NCI-H2196 treated with DMSO at 0.1 percent for 48 hours (cell line): ENCODE measurements at regions not wholly inside any gene's neighbourhood (a gene's known extent, or its start where the extent isn't known, plus 50 kb on each side); places are given as distances from the start of the nearest gene placed in this dataset.
"Not testable (repeated sequence)": the region's sequence is repeated elsewhere in the genome, so short reads cannot be mapped to it uniquely, and the experiment has no call there.

Experiments
- DNase-seq: peaks from one replicate; lab custom pipeline; 2025; ENCODE audit not compliant: unreplicated experiment; lab: John Stamatoyannopoulos, UW

DNA sequence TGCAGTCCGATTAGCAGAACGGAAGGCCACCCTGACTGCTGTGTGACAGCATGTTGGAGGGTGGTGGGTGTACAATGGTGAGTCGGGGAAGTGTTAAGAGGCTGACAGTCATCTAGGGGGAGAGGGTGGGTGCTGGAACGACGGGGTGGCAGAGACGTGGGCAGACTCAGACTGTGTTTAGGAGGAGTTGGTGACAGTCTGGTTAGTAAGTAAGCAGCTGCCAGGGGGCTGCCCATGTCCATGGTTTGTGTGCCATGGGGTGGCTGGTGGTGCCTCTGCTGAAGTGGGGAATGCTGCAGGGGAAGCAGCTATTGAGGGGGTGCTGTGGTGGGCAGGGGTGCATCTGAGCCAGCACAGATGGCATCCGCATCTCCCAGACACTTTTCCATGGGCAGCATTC lies 51.3 kb upstream of the BOD1 start:
- DNase-seq = no peak

DNA sequence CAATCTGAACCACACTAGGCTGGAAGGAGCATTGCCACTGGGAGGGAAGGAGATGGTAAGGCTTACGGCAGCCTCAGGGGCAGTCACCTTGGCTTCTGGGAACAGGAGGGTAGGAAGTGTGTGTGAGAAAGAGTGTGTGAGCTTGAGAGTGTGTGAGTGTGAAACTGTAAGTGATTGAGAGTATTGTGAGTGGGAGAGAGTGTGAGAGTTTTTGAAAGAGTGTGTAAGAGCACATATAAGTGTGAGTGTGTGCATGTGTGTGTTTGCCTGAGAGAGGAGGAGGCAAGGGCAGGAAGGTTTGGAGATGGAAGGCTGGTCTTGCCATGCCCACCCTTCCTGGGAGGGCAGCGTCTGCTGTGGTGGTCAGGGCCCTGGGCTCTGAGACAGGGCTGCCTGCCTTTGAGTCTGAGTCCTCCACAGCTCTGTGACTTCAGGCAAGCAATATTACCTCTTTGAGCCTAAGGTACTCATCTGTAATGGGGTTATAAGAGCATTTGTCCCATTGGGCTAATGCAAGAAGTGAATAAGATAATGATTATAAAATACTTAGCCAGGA lies 51.9 kb upstream of the BOD1 start:
- DNase-seq = no peak

DNA sequence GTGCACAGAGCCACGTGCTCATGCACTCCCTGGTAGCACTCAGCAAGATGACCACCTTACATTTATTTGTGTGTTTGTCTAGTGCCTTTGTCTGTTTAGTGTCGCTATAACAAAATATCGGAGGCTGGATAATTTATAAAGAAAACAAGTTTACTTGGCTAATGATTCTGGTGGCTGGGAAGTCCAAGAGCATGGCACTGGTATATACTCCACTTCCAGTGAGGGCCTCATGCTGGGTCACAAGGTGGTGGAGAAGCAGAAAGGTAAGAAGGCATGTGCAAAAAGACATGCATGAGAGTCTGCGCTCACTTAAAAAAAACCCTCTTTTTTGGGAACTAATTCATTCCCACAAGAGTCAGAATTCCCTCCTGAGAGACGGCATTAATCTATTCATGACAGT lies 52.5 kb upstream of the BOD1 start:
- no peak for DNase-seq

DNA sequence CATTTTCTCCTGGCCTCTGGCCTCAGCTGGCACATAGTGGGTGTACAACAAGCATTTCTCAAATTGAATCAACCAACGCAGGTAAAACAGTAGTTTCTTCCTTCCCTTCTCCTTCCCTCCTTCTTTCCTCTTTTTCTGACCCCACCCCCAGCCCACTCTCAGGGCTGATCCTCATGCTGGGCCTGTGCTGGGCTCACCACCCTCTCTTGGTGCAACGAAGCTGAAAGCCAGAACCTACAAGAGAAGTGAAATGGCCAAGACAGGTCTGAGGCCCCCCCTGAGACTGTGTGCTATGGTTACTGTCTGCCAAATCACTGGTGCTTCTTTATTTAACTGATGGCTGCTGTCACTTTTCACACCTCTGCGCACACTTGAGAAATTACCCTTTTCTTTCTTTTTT lies 53.0 kb upstream of the BOD1 start:
- no peak for DNase-seq

DNA sequence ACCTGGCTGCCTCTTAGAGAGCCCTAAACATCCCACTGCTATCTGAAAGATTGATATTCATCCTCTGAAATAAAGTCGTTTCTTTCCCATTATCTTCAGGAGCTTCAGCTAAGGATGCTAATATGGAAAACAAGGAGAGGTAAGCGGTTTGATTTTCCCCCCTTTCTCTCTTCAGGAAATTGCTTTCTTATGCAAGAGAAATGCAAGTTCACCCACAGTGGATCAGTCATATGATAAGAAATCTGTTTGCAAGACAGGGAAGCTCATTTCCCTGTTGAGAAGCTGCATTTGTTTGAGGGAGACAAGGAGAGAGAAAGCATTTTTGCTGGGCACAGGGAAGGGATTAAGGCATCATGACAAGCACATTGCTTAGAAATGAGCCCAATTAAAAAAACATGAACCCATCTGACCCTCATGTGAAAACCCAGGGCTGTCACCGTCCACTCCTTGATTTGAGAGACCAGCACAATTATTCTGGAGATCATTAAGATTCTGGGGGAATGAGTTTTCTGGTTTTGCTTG lies 53.7 kb upstream of the BOD1 start:
- no peak for DNase-seq

DNA sequence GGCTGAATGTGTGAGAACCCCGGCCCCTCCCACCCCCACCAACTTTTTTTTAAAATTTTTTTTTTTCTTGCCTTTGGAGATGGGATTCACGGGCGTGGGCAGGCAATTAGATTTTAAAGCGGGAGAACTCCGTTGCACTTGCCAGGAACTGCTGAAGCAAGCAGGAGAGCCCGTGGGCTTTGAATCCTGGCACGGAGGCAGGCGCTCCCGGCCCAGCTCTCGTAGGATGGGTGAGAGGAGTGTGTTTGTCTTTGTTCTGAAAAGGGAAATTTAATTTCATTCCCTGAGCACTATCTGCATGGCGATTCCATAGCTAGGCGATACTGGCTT lies 54.3 kb upstream of the BOD1 start:
- DNase-seq = no peak

DNA sequence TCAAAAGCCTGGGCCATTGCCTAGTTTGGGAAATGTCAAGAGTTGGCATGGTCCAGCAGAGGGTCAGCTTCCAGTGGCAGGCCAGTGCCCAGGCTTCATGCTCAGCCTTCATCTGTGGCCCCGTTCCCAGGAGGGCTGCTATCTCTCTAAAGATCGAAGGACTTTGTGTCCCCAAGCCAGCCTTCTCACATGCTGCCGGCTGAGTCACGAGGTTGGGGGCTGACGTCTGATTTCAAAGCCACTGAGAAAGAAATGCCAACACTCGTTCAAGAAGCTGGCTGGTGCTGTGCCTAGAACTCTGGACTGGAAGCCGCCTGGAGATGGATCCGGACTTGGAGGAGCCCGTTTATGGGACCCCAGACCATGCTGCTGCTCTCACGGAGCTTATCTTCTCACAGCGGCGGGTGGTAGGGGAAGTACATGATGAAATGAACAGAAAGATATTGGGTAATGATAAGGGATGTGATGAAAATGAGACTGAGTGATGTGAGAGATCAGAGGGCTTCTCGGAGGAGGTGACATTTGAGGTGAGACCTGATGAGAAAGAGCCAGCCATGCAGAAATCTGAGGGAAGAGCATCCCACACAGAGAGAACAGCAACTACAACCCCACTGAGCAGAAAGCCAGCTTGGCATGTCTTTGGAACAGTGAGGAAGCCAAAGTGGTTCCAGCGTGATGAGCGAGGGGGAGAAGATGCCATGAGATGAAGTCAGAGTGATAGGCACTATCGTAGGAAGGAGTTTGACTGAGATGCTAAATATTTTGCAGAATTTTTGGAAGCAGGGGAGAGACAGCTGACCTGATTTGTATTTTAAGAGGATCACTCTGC lies 54.9 kb upstream of the BOD1 start:
- no peak for DNase-seq

DNA sequence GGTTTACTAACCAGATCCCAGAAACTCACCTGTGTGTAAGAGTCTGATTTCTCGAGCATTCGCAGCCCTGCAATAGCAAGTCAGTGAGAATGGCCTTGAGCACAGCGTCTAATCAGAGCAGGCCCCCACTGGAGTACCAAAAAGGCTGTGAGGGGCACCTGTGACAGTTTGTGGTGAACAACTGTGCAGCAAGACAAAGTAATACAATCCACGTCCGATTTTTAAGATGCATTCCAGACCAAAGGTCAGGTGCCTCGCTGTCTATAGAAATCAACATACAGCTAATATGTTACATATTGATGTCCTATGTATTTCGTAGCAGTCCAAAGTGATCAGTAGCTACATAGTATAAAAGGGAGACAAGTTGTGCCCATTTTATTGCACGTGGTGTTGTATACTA lies 55.7 kb upstream of the BOD1 start:
- DNase-seq = no peak

DNA sequence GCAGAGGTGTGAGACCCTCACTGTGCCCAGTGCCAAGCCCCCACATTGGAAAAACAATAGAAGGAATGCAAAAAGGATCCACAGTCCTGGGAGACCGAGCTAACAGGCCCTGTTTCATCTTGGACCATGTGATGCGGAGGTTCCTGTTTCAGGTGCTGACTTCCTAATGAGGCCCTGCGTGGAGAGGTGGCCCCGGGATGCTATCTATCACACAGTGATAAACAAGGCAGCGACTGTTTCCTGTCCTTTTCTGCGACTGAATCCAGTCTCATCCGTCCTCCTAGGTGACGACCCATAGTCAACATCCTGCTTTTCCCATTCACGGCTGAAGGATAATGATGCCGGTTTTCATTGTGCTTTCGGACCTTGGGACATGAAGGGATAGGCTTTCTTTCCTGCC lies 56.4 kb upstream of the BOD1 start:
- no peak for DNase-seq

DNA sequence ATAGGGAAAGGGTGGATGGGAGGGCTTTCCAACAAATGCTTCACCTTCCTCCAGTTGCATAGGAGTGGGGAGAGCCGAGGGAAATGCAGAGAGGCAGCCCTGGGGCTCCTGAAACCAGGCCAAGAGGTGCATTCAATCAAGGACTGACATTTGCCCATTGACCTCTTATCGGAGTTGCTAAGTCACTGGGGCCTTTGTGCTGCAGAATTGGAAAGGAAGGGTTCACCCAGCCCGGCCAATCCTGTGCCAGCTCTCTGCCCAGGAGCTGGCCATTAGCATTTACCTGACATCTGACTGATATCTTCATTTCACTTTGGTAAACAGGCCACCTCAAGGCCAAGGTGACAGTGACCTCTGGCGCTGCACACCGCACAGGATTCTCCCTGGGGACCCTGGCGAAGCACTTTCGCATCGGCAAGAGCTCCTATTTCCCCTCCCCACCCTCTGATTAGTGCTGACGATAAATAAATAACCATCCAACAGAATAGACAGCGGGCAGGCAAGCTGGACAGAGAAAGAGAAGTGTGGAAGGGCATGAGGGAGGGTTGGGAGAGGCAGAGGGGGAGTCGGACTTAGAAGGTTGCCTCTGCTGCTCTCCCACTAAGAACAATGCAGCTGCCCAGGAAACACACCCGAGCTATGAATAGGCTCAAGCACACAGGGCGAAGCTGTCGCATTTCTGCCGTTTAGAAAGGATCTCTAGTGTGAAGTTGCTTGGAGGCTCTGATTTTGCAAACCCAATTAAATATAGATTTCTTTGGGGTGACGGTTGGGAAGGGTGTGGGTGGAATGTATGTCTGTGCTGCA lies 57.0 kb upstream of the BOD1 start:
- DNase-seq = no peak

DNA sequence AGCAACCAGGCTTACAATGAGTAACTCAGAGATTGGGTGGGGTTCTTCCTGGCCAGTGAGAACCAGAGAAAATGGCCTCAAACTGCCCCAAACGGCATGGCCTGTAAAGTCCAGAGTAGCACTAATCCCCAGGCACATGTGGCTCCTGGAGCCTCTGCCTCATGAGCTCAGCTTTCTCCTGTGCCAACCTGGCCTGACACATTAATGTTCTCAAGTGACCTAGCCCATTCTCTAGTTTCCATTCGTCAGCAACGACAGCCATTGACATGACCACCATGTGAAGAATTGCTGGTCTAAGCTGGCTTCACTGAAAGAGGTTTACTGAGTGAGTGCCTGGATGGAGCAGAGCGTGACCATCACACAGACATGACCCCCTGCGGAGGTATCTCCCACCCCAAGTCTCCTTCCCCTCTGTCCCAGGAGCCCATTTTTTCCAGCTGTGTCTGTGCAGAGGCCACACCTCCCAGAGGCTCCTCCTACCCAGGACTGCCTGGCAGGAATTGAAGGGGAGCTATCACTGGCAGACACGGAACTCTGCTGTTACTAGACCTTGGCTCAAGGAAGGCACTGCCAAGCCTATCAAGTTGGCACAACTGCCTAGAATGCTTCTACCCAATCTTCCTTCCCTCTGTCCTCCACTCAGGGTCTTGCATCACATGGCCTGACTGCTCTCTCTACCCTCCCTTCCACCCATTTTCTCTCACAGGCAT lies 59.0 kb upstream of the BOD1 start:
- DNase-seq = no peak

DNA sequence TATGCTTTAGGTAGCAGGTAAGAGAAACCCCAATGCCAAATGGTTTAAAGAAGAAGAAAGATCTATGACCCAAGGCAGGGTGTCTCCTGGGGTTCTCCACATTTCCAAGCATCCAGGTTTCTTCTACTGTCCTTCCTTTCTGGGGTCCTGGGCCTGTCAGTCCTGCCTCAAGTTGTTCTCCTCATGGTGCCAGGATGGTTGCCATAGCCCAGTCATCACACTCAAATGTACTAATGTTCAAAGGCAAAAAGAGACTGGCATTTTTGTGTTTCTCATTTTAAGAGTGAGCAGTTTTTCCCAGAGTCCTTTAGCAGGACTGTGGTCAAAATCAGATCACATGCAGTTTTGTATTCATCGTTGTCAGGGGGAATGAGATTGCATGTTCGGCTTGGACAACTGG lies 59.9 kb upstream of the BOD1 start:
- DNase-seq = no peak

DNA sequence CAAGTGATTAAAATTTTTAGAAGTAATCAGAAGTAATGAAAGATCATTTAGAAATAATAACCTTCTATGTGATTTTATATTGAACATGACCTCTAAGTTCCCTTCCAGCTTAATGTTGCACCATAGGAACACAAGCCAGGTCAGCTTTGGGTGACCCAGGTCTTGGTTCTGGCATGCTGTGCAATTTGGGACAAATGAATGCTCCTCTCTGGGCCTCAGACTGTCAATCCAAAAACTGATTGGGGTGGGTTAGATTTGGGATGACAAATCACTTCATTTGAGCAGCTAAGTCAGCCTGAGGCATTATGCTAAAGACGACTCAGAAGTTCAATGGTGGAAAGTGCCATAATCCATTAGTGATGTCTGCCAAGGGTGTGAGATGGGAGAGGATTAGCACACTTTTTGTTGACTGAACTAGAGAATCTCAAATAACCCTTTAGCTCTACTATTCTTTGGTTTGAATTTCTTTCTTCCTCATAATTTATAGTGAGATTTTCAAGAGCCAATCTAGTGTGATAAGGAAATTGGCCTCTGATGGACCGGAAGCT lies 60.7 kb upstream of the BOD1 start:
- DNase-seq = no peak

DNA sequence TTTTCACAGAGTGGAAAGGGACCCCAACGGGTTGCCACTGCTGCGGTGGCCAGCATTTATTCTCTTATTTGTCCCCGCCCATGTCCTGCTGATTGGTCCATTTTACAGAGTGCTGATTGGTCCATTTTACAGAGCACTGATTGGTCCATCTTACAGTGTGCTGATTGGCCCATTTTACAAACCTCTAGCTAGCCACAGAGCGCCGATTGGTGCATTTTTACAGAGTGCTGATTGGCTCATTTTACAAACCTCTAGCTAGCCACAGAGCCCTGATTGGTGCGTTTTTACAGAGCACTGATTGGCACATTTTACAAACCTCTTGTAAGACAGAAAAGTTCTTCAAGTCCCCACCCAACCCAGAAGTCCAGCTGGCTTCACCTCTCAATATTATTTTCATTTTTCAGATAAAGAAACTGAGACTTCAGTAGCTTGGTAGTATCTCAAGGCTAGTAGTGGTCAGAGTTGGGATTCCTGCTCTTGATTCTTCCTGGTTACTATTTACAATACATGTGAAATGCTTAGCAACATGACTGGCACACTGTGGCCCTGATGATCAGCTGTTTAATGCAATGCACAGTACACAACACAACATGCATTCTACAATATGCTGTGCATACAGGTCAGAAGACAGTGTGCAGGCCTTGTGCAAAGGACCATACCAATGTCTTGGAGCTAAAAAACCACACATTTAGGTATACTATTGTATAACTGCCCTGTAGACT lies 63.6 kb upstream of the BOD1 start:
- no peak for DNase-seq

DNA sequence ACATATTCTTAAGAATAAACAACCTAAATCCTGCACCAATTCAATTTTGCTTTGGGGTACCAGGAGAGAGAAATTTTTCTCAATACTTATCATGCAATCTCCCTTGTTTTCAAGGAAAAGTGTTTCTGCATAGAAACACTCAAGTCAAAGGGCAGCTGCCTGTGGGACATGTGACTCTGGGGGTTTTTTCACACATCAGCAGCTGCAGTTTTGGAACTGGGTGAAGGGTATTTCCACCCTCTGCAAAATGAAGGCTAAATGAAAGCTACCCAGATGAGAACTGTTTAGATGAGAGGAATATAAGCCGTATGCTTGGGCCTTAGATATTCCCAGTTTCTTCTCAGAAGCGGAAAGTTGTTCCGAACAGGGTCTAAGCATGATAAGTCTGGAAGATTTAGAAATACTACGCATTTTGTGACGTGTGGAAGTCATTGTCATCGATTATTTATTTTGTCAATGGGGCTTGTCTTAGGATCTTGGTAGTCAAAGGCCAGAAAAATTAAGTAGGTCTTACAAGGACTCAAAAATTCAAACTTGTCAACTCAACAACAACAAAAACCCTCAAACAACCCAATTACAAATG lies 64.3 kb upstream of the BOD1 start:
- no peak for DNase-seq

DNA sequence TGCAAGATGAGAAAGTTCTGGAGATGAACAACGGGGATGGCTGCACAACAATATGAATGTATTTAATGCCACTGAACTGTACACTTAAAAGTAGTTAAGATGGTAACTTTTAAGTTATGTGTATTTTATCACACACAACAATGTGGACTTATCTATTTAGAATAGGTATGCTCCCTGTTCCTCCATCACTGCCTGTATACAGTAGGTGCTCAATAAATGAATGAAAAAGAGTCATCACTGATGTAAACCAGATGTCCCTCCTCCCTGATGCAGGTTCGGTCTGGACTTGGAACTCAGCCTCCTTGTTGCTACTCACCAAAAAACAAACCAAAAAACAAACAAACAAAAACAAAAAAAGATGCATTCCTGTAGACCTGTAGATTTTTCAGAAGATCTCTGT lies 65.9 kb upstream of the BOD1 start:
- no peak for DNase-seq

DNA sequence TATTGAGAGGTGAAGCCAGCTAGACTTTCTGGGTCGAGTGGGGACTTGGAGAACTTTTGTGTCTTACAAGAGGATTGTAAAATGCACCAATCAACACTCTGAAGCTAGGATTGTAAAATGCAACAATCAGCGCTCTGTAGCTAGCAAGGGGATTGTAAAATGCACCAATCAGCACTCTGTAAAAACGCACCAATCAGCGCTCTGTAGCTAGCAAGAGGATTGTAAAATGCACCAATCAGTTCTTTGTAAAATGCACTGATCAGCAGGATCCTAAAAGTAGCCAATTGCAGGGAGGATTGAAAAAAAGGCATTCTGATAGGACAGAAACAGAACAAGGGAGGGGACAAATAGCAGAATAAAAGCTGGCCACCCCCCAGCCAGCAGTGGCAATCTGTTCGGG lies 68.1 kb upstream of the BOD1 start:
- DNase-seq = not testable (repeated sequence)

DNA sequence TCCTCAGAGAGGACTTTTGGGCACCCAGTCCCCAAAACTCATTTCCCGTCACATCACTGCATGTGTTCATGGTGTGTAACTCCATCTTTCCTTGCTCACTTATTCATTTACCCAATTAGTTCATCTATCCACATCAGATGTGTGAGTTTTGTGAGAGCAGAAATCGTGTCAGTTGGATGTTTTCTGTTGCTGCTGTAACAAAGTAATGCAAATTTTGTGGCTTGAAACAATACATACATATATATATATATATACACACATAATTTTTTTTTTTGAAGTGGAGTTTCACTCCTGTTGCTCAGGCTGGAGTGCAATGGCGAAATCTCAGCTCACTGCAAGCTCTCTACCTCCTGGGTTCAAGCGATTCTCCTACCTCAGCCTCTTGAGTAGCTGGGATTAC lies 70.5 kb upstream of the BOD1 start:
- DNase-seq = no peak

DNA sequence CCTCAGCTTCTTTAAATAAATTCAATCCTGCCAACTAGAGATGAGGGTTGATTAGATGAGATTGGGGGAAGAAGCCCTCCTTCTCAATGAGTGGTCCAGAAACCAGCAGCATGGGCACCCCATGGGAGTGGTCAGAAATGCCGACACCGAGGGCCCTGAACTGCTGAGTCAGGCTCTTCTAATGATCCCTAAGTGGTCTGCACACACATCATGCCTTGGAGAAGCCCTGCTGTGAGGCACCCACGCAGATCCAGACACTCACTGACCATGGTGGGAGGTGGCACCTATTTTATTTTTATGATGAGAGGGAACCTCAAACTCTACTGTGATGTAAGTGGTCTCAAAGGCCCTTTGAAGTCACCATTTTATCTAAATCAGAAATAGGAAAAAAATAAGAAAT lies 72.3 kb upstream of the BOD1 start:
- DNase-seq = no peak

DNA sequence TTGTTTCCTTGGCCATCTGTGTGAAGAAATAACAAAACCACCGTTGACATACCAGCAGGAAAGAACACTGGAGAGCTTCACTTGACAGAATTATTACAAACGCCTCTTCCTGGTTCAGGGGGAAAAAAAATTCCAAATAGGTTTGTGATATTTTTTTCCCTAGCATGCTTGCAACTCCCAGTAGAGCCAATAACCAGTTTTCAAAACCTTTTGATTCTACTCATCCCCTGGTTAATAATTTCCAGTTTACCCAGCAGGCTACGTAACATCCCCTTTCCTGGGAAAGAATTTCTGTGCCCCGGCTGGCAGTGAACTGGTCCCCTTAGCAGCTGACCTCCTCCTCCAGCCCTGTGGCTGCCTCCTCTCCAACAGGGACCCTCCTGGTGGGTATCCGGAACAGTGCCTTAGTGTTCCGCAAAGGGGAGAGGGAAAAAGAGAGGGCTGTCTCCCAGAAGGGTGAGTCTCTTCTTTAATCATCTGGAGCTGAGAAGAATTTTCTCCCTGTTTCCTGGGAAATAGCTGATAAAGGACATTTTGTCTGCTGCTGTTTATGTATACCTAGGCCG lies 72.8 kb upstream of the BOD1 start:
- DNase-seq = no peak
